Neural cell (in vitro differentiated cells): ENCODE measurements at regions not wholly inside any gene's neighbourhood (a gene's known extent, or its start where the extent isn't known, plus 50 kb on each side); places are given as distances from the start of the nearest gene placed in this dataset.

ENCODE experiments used
- EP300 ChIP-seq: fragments of 450-650 bp; conservative IDR thresholded peaks from 2 replicates; pipeline ENCODE4 v1.6.1; 2014; ENCODE audit warnings: antibody characterized with exemption, mild to moderate bottlenecking, moderate library complexity; ENCODE audit not compliant: poor library complexity, severe bottlenecking
- RAD21 ChIP-seq: fragments of 450-650 bp; conservative IDR thresholded peaks from 2 replicates; pipeline ENCODE4 v1.6.1; 2014; ENCODE audit warnings: antibody characterized with exemption, mild to moderate bottlenecking, moderate library complexity
- TF ChIP-seq, protein P1 (sequence below): fragments of 450-650 bp; IDR thresholded peaks from 2 replicates; pipeline ENCODE4 v1.5.1; 2014; ENCODE audit warnings: antibody characterized with exemption, mild to moderate bottlenecking, moderate library complexity; ENCODE audit not compliant: poor library complexity, severe bottlenecking

DNA sequence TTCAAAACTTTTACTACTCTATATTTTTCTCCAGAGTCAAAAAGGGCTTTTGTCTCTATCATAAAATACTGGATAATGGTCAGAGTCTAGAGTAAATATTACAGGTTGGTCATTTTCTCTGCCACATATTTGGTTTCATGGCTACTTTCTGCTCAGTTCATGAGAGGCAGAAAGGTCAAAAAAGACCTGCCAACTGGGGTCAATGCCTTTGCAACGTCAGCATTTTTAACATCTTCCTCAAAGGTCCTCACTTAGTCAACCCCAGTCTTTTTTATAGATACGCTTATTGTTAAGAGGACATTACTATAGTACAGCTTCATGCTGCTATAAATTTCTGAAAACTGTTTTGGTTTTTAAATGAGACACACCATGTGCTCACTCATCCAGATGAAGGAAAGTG is 312.1 kb upstream of the ARHGEF26 start:
- TF ChIP-seq, protein P1, sequence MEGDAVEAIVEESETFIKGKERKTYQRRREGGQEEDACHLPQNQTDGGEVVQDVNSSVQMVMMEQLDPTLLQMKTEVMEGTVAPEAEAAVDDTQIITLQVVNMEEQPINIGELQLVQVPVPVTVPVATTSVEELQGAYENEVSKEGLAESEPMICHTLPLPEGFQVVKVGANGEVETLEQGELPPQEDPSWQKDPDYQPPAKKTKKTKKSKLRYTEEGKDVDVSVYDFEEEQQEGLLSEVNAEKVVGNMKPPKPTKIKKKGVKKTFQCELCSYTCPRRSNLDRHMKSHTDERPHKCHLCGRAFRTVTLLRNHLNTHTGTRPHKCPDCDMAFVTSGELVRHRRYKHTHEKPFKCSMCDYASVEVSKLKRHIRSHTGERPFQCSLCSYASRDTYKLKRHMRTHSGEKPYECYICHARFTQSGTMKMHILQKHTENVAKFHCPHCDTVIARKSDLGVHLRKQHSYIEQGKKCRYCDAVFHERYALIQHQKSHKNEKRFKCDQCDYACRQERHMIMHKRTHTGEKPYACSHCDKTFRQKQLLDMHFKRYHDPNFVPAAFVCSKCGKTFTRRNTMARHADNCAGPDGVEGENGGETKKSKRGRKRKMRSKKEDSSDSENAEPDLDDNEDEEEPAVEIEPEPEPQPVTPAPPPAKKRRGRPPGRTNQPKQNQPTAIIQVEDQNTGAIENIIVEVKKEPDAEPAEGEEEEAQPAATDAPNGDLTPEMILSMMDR, result no peak
- TF ChIP-seq RAD21, result no peak
- no peak for TF ChIP-seq EP300
